Natural killer cell (primary cell): ENCODE measurements at regions not wholly inside any gene's neighbourhood (a gene's known extent, or its start where the extent isn't known, plus 50 kb on each side); places are given as distances from the start of the nearest gene placed in this dataset.

Source experiments
- ATAC-seq, 3 donors: fragments of 150-1000 bp in 2 of 3; fragments of 200-7000 bp in 1 of 3; cut with Tn5 transposase; 1 replicate in 1 of 3; 2 replicates in 2 of 3; pipeline ENCODE4 v1.10.0; 2021; ENCODE audit warnings: mild to moderate bottlenecking in 2 of 3, moderate library complexity in 2 of 3
- DNase-seq, 2 donors: peaks; one replicate each; pipeline versions ENCODE4 v3.0.0 to v3.0.0-alpha.2; 2013 to 2021; ENCODE audit warnings: mixed read lengths in 1 of 2
- H3K27ac ChIP-seq: one replicate; pipeline ENCODE4 v1.5.1; 2013; ENCODE audit warnings: mild to moderate bottlenecking, low read length
- H3K27me3 ChIP-seq: one replicate; pipeline ENCODE4 v1.6.1; 2013; ENCODE audit warnings: low read length; ENCODE audit not compliant: control insufficient read depth, insufficient read depth
- H3K36me3 ChIP-seq: one replicate; pipeline ENCODE4 v1.6.1; 2013; ENCODE audit warnings: low read length; ENCODE audit not compliant: control insufficient read depth, insufficient read depth
- H3K4me1 ChIP-seq: one replicate; pipeline ENCODE4 v1.6.1; 2013; ENCODE audit warnings: low read length; ENCODE audit not compliant: control insufficient read depth, insufficient read depth
- H3K4me3 ChIP-seq: one replicate; pipeline ENCODE4 v1.5.1; 2013; ENCODE audit warnings: low read length
- H3K9me3 ChIP-seq: one replicate; pipeline ENCODE4 v1.6.1; 2013; ENCODE audit warnings: low read length; ENCODE audit not compliant: control insufficient read depth, insufficient read depth
- H3K27ac Mint-ChIP-seq, 2 donors: one replicate each; pipeline ENCODE4 v1.8.0; 2022; ENCODE audit warnings: mild to moderate bottlenecking in 2 of 2, mixed read lengths in 2 of 2, moderate library complexity in 1 of 2
- H3K27me3 Mint-ChIP-seq, 2 donors: one replicate each; pipeline ENCODE4 v1.8.0; 2022; ENCODE audit warnings: low read depth in 2 of 2, mixed read lengths in 2 of 2
- H3K36me3 Mint-ChIP-seq: one replicate; pipeline ENCODE4 v1.8.0; 2022; ENCODE audit warnings: mixed read lengths
- H3K4me1 Mint-ChIP-seq, 2 donors: one replicate each; pipeline ENCODE4 v1.8.0; 2022; ENCODE audit warnings: mixed read lengths in 2 of 2
- H3K4me3 Mint-ChIP-seq: one replicate; pipeline ENCODE4 v1.8.0; 2022; ENCODE audit warnings: mild to moderate bottlenecking, moderate library complexity, mixed read lengths
- H3K9me3 Mint-ChIP-seq, 2 donors: one replicate each; pipeline ENCODE4 v1.8.0; 2022; ENCODE audit warnings: mixed read lengths in 2 of 2
- CTCF ChIP-seq: fragments of 200-600 bp; IDR thresholded peaks from one replicate; pipeline ENCODE4 v1.8.0; 2022; ENCODE audit warnings: antibody characterized with exemption
- WGBS: methylation state at CpG from one replicate; pipeline ENCODE4 v1.1.7; 2013; ENCODE audit warnings: missing lambda C conversion rate; ENCODE audit not compliant: insufficient coverage; 5-methylcytosine and 5-hydroxymethylcytosine counted together
- intact Hi-C: fragments of 100-400 bp; cut with micrococcal nuclease; formaldehyde crosslinking; loops from one replicate; pipeline ENCODE4 v1.14.2; 2022

GRCh38 chr18:78378983-78379382, 600.6 kb upstream of the SALL3 start:
- H3K4me1 ChIP-seq, result no peaks in the 10 kb centered on the region
- WGBS, result 79% methylated on average over 3 of the region's 3 CpGs
- H3K9me3 Mint-ChIP-seq, result peaks cover 0 to 2% of the 10 kb centered on the region in 2 donors
- no peaks in the 10 kb centered on the region for H3K4me1 Mint-ChIP-seq
- no peaks in the 10 kb centered on the region for H3K27me3 ChIP-seq
- H3K4me3 Mint-ChIP-seq, result no peak overlapping the region
- no peaks in the 10 kb centered on the region for H3K36me3 ChIP-seq
- H3K27ac Mint-ChIP-seq, result no peak overlapping the region
- no peak for TF ChIP-seq CTCF
- ATAC-seq (no peak), DNase-seq (no peak)
- intact Hi-C loops, result no loop called here
- H3K9me3 ChIP-seq, result no peaks in the 10 kb centered on the region
- no peaks in the 10 kb centered on the region for H3K36me3 Mint-ChIP-seq
- peaks cover 7% of the 10 kb centered on the region in 2 donors for H3K27me3 Mint-ChIP-seq
- no peak overlapping the region for H3K4me3 ChIP-seq
- no peak overlapping the region for H3K27ac ChIP-seq

GRCh38 chr18:78390348-78390951, 589.2 kb upstream of the SALL3 start:
- Mint-ChIP-seq H3K27ac (no peak overlapping the region), H3K36me3 (peaks cover 5% of the 10 kb centered on the region), H3K4me3 (no peak overlapping the region), H3K4me1 (no peaks in the 10 kb centered on the region), H3K27me3 (peaks cover 0 to under 1% of the 10 kb centered on the region in 2 donors), H3K9me3 (peaks cover 0 to 2% of the 10 kb centered on the region in 2 donors)
- H3K36me3 ChIP-seq, result no peaks in the 10 kb centered on the region
- H3K9me3 ChIP-seq, result no peaks in the 10 kb centered on the region
- WGBS, result 93% methylated on average over 34 of the region's 34 CpGs
- H3K4me3 ChIP-seq, result no peak overlapping the region
- DNase-seq (no peak), ATAC-seq (no peak)
- no peak for TF ChIP-seq CTCF
- H3K27me3 ChIP-seq, result no peaks in the 10 kb centered on the region
- intact Hi-C loops, result no loop called here
- no peak overlapping the region for H3K27ac ChIP-seq
- no peaks in the 10 kb centered on the region for H3K4me1 ChIP-seq

- Mint-ChIP-seq H3K9me3 (peaks cover 0 to 2% of the 10 kb centered on the region in 2 donors), H3K4me1 (no peaks in the 10 kb centered on the region), H3K27me3 (no peaks in the 10 kb centered on the region), H3K4me3 (no peak overlapping the region), H3K27ac (no peak overlapping the region), H3K36me3 (peaks cover 5% of the 10 kb centered on the region)
- peaks cover 2% of the 10 kb centered on the region for H3K9me3 ChIP-seq
- H3K4me1 ChIP-seq, result no peaks in the 10 kb centered on the region
- H3K27me3 ChIP-seq, result no peaks in the 10 kb centered on the region
- H3K27ac ChIP-seq, result no peak overlapping the region
- no peak for ATAC-seq
- no peak for DNase-seq
- intact Hi-C loops, result no loop called here
- WGBS, result 91% methylated on average over 33 of the region's 33 CpGs
- TF ChIP-seq CTCF, result no peak
- no peak overlapping the region for H3K4me3 ChIP-seq
- H3K36me3 ChIP-seq, result no peaks in the 10 kb centered on the region
These were observed 588.7 kb upstream of the SALL3 start for GRCh38 chr18:78390952-78391348.
